Stomach (tissue), 4 donors: ENCODE measurements at regions not wholly inside any gene's neighbourhood (a gene's known extent, or its start where the extent isn't known, plus 50 kb on each side); places are given as distances from the start of the nearest gene placed in this dataset.

Experiments
- CTCF ChIP-seq, 7 experiments: fragments of 450-650 bp in 4 of 7; fragments of 200-600 bp in 3 of 7; sonication (generic) in 3 of 7; IDR thresholded peaks; one replicate each; pipeline ENCODE4 v1.5.1; 2016 to 2019; ENCODE audit warnings: antibody characterized with exemption in 7 of 7, control low read depth in 2 of 7, mild to moderate bottlenecking in 1 of 7
- POLR2A ChIP-seq, 4 donors: fragments of 450-650 bp; IDR thresholded peaks; one replicate each; pipeline ENCODE4 v1.6.1; 2016; ENCODE audit warnings: antibody characterized with exemption in 4 of 4, control low read depth in 2 of 4, mild to moderate bottlenecking in 1 of 4, moderate library complexity in 1 of 4

GRCh38 chr10:130579913-130580312 lies 443.7 kb downstream of the GLRX3 start:
- TF ChIP-seq POLR2A (IDR thresholded peaks at IDR 0.05), result no peak
- TF ChIP-seq CTCF (IDR thresholded peaks at IDR 0.05), result no peak
